H1 (cell line): ENCODE measurements at regions not wholly inside any gene's neighbourhood (a gene's known extent, or its start where the extent isn't known, plus 50 kb on each side); places are given as distances from the start of the nearest gene placed in this dataset.

Experiments used
- CBX8 ChIP-seq: fragments of 300-800, 300-1000 bp; sonication (generic); IDR thresholded peaks from 2 replicates; pipeline ENCODE4 v1.7.1; 2016; ENCODE audit warnings: low read depth, low read length, borderline replicate concordance
- EGR1 ChIP-seq: IDR thresholded peaks from 2 replicates; pipeline ENCODE4 v1.6.1; 2011; ENCODE audit warnings: low read depth, low read length, borderline replicate concordance
- EZH2 ChIP-seq: fragments of 200-600 bp; sonication (generic); IDR thresholded peaks from 2 replicates; pipeline ENCODE4 v1.7.1; 2012; ENCODE audit warnings: low read depth, mild to moderate bottlenecking, moderate library complexity, low read length, inconsistent platforms; ENCODE audit not compliant: severe bottlenecking
- GTF2F1 ChIP-seq: IDR thresholded peaks from 2 replicates; pipeline ENCODE4 v1.6.1; 2012; ENCODE audit warnings: low read depth, low read length, improper control_type of control experiment, borderline replicate concordance
- MAFK ChIP-seq: IDR thresholded peaks from 2 replicates; pipeline ENCODE4 v1.6.1; 2012; ENCODE audit warnings: low read depth, mild to moderate bottlenecking, improper control_type of control experiment, low read length
- POLR2A ChIP-seq, 2 experiments: IDR thresholded peaks; 1 replicate in 1 of 2; 2 replicates in 1 of 2; pipeline ENCODE4 v1.6.1; 2011; ENCODE audit warnings: low read depth in 2 of 2, low read length in 2 of 2, mild to moderate bottlenecking in 2 of 2; ENCODE audit errors: control extremely low read depth in 1 of 2
- RFX5 ChIP-seq: IDR thresholded peaks from 2 replicates; pipeline ENCODE4 v1.6.1; 2011; ENCODE audit warnings: low read depth, low read length, improper control_type of control experiment, borderline replicate concordance
- TF ChIP-seq, protein P1 (sequence below): fragments of 300-600 bp; sonication (generic); IDR thresholded peaks from 2 replicates; pipeline ENCODE4 v1.7.1; 2012; ENCODE audit warnings: low read length, moderate library complexity, mild to moderate bottlenecking, inconsistent platforms; ENCODE audit not compliant: insufficient replicate concordance
- TF ChIP-seq, protein P2 (sequence below): IDR thresholded peaks from 2 replicates; pipeline ENCODE4 v1.6.1; 2012; ENCODE audit warnings: low read length, inconsistent platforms

DNA sequence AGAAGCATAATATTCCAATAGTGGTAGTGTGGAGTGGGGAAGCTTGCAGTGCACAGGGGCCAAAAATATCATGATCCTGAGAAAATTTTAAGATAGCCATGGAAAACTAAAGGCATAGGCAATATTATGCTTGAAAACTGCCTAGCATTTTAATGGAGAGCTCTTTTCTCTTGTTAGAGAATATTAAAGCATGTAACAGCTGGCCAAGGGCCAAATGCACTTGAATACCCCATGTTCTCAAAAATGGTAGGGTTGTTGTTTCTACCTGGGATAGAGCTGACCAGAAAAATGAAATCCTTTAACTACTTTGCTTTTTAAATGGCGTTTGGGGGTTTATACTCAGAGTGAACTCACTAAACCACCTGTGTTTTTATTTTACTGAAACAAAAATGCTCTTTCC is 739.6 kb upstream of the SLIT2 start (continued):
- TF ChIP-seq, protein P1, sequence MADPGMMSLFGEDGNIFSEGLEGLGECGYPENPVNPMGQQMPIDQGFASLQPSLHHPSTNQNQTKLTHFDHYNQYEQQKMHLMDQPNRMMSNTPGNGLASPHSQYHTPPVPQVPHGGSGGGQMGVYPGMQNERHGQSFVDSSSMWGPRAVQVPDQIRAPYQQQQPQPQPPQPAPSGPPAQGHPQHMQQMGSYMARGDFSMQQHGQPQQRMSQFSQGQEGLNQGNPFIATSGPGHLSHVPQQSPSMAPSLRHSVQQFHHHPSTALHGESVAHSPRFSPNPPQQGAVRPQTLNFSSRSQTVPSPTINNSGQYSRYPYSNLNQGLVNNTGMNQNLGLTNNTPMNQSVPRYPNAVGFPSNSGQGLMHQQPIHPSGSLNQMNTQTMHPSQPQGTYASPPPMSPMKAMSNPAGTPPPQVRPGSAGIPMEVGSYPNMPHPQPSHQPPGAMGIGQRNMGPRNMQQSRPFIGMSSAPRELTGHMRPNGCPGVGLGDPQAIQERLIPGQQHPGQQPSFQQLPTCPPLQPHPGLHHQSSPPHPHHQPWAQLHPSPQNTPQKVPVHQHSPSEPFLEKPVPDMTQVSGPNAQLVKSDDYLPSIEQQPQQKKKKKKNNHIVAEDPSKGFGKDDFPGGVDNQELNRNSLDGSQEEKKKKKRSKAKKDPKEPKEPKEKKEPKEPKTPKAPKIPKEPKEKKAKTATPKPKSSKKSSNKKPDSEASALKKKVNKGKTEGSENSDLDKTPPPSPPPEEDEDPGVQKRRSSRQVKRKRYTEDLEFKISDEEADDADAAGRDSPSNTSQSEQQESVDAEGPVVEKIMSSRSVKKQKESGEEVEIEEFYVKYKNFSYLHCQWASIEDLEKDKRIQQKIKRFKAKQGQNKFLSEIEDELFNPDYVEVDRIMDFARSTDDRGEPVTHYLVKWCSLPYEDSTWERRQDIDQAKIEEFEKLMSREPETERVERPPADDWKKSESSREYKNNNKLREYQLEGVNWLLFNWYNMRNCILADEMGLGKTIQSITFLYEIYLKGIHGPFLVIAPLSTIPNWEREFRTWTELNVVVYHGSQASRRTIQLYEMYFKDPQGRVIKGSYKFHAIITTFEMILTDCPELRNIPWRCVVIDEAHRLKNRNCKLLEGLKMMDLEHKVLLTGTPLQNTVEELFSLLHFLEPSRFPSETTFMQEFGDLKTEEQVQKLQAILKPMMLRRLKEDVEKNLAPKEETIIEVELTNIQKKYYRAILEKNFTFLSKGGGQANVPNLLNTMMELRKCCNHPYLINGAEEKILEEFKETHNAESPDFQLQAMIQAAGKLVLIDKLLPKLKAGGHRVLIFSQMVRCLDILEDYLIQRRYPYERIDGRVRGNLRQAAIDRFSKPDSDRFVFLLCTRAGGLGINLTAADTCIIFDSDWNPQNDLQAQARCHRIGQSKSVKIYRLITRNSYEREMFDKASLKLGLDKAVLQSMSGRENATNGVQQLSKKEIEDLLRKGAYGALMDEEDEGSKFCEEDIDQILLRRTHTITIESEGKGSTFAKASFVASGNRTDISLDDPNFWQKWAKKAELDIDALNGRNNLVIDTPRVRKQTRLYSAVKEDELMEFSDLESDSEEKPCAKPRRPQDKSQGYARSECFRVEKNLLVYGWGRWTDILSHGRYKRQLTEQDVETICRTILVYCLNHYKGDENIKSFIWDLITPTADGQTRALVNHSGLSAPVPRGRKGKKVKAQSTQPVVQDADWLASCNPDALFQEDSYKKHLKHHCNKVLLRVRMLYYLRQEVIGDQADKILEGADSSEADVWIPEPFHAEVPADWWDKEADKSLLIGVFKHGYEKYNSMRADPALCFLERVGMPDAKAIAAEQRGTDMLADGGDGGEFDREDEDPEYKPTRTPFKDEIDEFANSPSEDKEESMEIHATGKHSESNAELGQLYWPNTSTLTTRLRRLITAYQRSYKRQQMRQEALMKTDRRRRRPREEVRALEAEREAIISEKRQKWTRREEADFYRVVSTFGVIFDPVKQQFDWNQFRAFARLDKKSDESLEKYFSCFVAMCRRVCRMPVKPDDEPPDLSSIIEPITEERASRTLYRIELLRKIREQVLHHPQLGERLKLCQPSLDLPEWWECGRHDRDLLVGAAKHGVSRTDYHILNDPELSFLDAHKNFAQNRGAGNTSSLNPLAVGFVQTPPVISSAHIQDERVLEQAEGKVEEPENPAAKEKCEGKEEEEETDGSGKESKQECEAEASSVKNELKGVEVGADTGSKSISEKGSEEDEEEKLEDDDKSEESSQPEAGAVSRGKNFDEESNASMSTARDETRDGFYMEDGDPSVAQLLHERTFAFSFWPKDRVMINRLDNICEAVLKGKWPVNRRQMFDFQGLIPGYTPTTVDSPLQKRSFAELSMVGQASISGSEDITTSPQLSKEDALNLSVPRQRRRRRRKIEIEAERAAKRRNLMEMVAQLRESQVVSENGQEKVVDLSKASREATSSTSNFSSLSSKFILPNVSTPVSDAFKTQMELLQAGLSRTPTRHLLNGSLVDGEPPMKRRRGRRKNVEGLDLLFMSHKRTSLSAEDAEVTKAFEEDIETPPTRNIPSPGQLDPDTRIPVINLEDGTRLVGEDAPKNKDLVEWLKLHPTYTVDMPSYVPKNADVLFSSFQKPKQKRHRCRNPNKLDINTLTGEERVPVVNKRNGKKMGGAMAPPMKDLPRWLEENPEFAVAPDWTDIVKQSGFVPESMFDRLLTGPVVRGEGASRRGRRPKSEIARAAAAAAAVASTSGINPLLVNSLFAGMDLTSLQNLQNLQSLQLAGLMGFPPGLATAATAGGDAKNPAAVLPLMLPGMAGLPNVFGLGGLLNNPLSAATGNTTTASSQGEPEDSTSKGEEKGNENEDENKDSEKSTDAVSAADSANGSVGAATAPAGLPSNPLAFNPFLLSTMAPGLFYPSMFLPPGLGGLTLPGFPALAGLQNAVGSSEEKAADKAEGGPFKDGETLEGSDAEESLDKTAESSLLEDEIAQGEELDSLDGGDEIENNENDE, result no peak
- TF ChIP-seq EZH2 (no peak), CBX8 (no peak), RFX5 (no peak), EGR1 (no peak), MAFK (no peak), GTF2F1 (no peak), POLR2A (IDR thresholded peaks at IDR 0.05; ENCODE audit: control extremely low read depth in 1 of 2, low read depth in 2 of 2, low read length in 2 of 2) (no peak)
- TF ChIP-seq, protein P2, sequence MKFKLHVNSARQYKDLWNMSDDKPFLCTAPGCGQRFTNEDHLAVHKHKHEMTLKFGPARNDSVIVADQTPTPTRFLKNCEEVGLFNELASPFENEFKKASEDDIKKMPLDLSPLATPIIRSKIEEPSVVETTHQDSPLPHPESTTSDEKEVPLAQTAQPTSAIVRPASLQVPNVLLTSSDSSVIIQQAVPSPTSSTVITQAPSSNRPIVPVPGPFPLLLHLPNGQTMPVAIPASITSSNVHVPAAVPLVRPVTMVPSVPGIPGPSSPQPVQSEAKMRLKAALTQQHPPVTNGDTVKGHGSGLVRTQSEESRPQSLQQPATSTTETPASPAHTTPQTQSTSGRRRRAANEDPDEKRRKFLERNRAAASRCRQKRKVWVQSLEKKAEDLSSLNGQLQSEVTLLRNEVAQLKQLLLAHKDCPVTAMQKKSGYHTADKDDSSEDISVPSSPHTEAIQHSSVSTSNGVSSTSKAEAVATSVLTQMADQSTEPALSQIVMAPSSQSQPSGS, result no peak
